ENCODE measurements at regions not wholly inside any gene's neighbourhood (a gene's known extent, or its start where the extent isn't known, plus 50 kb on each side); places are given as distances from the start of the nearest gene placed in this dataset.
"Not testable (repeated sequence)": the region's sequence is repeated elsewhere in the genome, so short reads cannot be mapped to it uniquely, and the experiment has no call there.

GRCh38 chr6:40823917-40824891, 214.8 kb downstream of the UNC5CL start:
- DNase-seq: not testable (repeated sequence)

GRCh38 chr6:40822619-40823018, 216.4 kb downstream of the UNC5CL start:
- DNase-seq: no peak

GRCh38 chr6:40819182-40819834, 219.7 kb downstream of the UNC5CL start:
- no peak for DNase-seq

- DNase-seq: no peak
Measured at GRCh38 chr6:40817369-40817768, 221.7 kb downstream of the UNC5CL start.

- DNase-seq: no peak
Measured at GRCh38 chr6:40816601-40817000, 222.4 kb downstream of the UNC5CL start.

GRCh38 chr6:40815731-40816130, 223.3 kb downstream of the UNC5CL start:
- no peak for DNase-seq

- no peak for DNase-seq
Measured at GRCh38 chr6:40810171-40810570, 223.0 kb upstream of the LRFN2 start.

GRCh38 chr6:40809627-40810026, 222.5 kb upstream of the LRFN2 start:
- DNase-seq: no peak

GRCh38 chr6:40807484-40807883, 220.3 kb upstream of the LRFN2 start:
- DNase-seq: no peak

- no peak for DNase-seq
Measured at GRCh38 chr6:40806256-40806864, 219.2 kb upstream of the LRFN2 start.

- no peak for DNase-seq
Measured at GRCh38 chr6:40805336-40805735, 218.2 kb upstream of the LRFN2 start.

GRCh38 chr6:40804905-40805304, 217.7 kb upstream of the LRFN2 start:
- DNase-seq: no peak

GRCh38 chr6:40803897-40804702, 216.9 kb upstream of the LRFN2 start:
- no peak for DNase-seq

GRCh38 chr6:40802481-40802880, 215.3 kb upstream of the LRFN2 start:
- no peak for DNase-seq

- no peak for DNase-seq
Measured at GRCh38 chr6:40799296-40800140, 212.4 kb upstream of the LRFN2 start.

- no peak for DNase-seq
Measured at GRCh38 chr6:40798069-40798770, 211.1 kb upstream of the LRFN2 start.

GRCh38 chr6:40796260-40797221, 209.4 kb upstream of the LRFN2 start:
- DNase-seq: no peak

- no peak for DNase-seq
Measured at GRCh38 chr6:40794586-40794985, 207.4 kb upstream of the LRFN2 start.

- no peak for DNase-seq
Measured at GRCh38 chr6:40792183-40792582, 205.0 kb upstream of the LRFN2 start.

GRCh38 chr6:40791004-40791403, 203.8 kb upstream of the LRFN2 start:
- no peak for DNase-seq
